Immature natural killer cell (primary cell): ENCODE measurements at regions not wholly inside any gene's neighbourhood (a gene's known extent, or its start where the extent isn't known, plus 50 kb on each side); places are given as distances from the start of the nearest gene placed in this dataset.

ENCODE experiments used
- DNase-seq, 3 donors: peaks; one replicate each; pipeline ENCODE4 v3.0.0; 2022; ENCODE audit warnings: mixed read lengths in 1 of 3
- H3K27ac Mint-ChIP-seq, 6 donors: one replicate each; pipeline ENCODE4 v1.8.0; 2020; ENCODE audit warnings: mixed read lengths in 6 of 6, mild to moderate bottlenecking in 5 of 6, inconsistent platforms in 4 of 6, moderate library complexity in 3 of 6
- H3K27me3 Mint-ChIP-seq, 3 donors: one replicate each; pipeline ENCODE4 v1.8.0; 2020 to 2021; ENCODE audit warnings: low read depth in 3 of 3, mild to moderate bottlenecking in 3 of 3, mixed read lengths in 3 of 3, moderate library complexity in 3 of 3, inconsistent platforms in 1 of 3
- H3K36me3 Mint-ChIP-seq, 3 donors: one replicate each; pipeline ENCODE4 v1.8.0; 2020; ENCODE audit warnings: mixed read lengths in 3 of 3, inconsistent platforms in 2 of 3, mild to moderate bottlenecking in 2 of 3
- H3K4me1 Mint-ChIP-seq, 2 donors: one replicate each; pipeline ENCODE4 v1.8.0; 2020; ENCODE audit warnings: inconsistent platforms in 2 of 2, mild to moderate bottlenecking in 2 of 2, mixed read lengths in 2 of 2, moderate library complexity in 1 of 2
- H3K4me3 Mint-ChIP-seq, 5 donors: one replicate each; pipeline ENCODE4 v1.8.0; 2020; ENCODE audit warnings: mild to moderate bottlenecking in 5 of 5, mixed read lengths in 5 of 5, inconsistent platforms in 3 of 5, moderate library complexity in 3 of 5
- H3K9me3 Mint-ChIP-seq, 6 donors: one replicate each; pipeline ENCODE4 v1.8.0; 2020; ENCODE audit warnings: mild to moderate bottlenecking in 6 of 6, mixed read lengths in 6 of 6, inconsistent platforms in 4 of 6, moderate library complexity in 3 of 6

GRCh38 chr13:65026505-65026904 lies 2203.6 kb downstream of the PCDH9 start:
- H3K9me3 Mint-ChIP-seq: peaks cover 6 to 31% (median 15%) of the 10 kb centered on the region in 6 donors
- H3K36me3 Mint-ChIP-seq: no peaks in the 10 kb centered on the region
- no peaks in the 10 kb centered on the region for H3K4me1 Mint-ChIP-seq
- H3K27me3 Mint-ChIP-seq: no peaks in the 10 kb centered on the region
- no peak overlapping the region for H3K27ac Mint-ChIP-seq
- H3K4me3 Mint-ChIP-seq: no peak overlapping the region
- no peak for DNase-seq

- H3K36me3 Mint-ChIP-seq: no peaks in the 10 kb centered on the region
- H3K27me3 Mint-ChIP-seq: peaks cover 0 to 2% (median 0%) of the 10 kb centered on the region in 3 donors
- DNase-seq: no peak
- H3K9me3 Mint-ChIP-seq: peaks cover 0 to 26% (median 5%) of the 10 kb centered on the region in 6 donors
- H3K4me1 Mint-ChIP-seq: no peaks in the 10 kb centered on the region
- H3K27ac Mint-ChIP-seq: no peak overlapping the region
- H3K4me3 Mint-ChIP-seq: no peak overlapping the region
Measured at GRCh38 chr13:65011378-65011777, 2218.8 kb downstream of the PCDH9 start.

GRCh38 chr13:64997438-64997837 lies 2232.7 kb downstream of the PCDH9 start:
- Mint-ChIP-seq H3K9me3 (peaks cover 0 to 28% (median 6%) of the 10 kb centered on the region in 6 donors), H3K36me3 (peaks cover 0 to 4% (median 0%) of the 10 kb centered on the region in 3 donors), H3K4me1 (no peaks in the 10 kb centered on the region), H3K27ac (no peak overlapping the region), H3K4me3 (no peak overlapping the region), H3K27me3 (peaks cover 0 to 2% (median 0%) of the 10 kb centered on the region in 3 donors)
- DNase-seq: no peak

- no peak for DNase-seq
- H3K4me3 Mint-ChIP-seq: no peak overlapping the region
- peaks cover 0 to 4% (median 0%) of the 10 kb centered on the region in 3 donors for H3K36me3 Mint-ChIP-seq
- no peaks in the 10 kb centered on the region for H3K27me3 Mint-ChIP-seq
- no peak overlapping the region for H3K27ac Mint-ChIP-seq
- H3K4me1 Mint-ChIP-seq: no peaks in the 10 kb centered on the region
- peaks cover 0 to 32% (median 10%) of the 10 kb centered on the region in 6 donors for H3K9me3 Mint-ChIP-seq
Measured at GRCh38 chr13:64993514-64994164, 2236.5 kb downstream of the PCDH9 start.

GRCh38 chr13:64992314-64992713 lies 2237.8 kb downstream of the PCDH9 start:
- DNase-seq: no peak
- Mint-ChIP-seq H3K27me3 (no peaks in the 10 kb centered on the region), H3K27ac (no peak overlapping the region), H3K4me3 (no peak overlapping the region), H3K9me3 (peaks cover 0 to 32% (median 10%) of the 10 kb centered on the region in 6 donors), H3K36me3 (peaks cover 0 to 4% (median 0%) of the 10 kb centered on the region in 3 donors), H3K4me1 (no peaks in the 10 kb centered on the region)

GRCh38 chr13:64985075-64985474 lies 2245.1 kb downstream of the PCDH9 start:
- H3K27ac Mint-ChIP-seq: no peak overlapping the region
- no peak for DNase-seq
- H3K9me3 Mint-ChIP-seq: peaks cover 0 to 42% (median 24%) of the 10 kb centered on the region in 6 donors
- no peaks in the 10 kb centered on the region for H3K4me1 Mint-ChIP-seq
- H3K4me3 Mint-ChIP-seq: no peak overlapping the region
- peaks cover 0 to 4% (median 0%) of the 10 kb centered on the region in 3 donors for H3K36me3 Mint-ChIP-seq
- H3K27me3 Mint-ChIP-seq: peaks cover 0 to 2% (median 0%) of the 10 kb centered on the region in 3 donors

GRCh38 chr13:64962404-64962803 lies 2267.7 kb downstream of the PCDH9 start:
- Mint-ChIP-seq H3K27me3 (peaks cover 0 to 4% (median 2%) of the 10 kb centered on the region in 3 donors), H3K4me3 (no peak overlapping the region), H3K27ac (no peak overlapping the region), H3K4me1 (no peaks in the 10 kb centered on the region), H3K36me3 (no peaks in the 10 kb centered on the region), H3K9me3 (peaks cover 9 to 56% (median 27%) of the 10 kb centered on the region in 6 donors)
- no peak for DNase-seq

GRCh38 chr13:64959276-64959675 lies 2270.9 kb downstream of the PCDH9 start:
- no peaks in the 10 kb centered on the region for H3K4me1 Mint-ChIP-seq
- H3K9me3 Mint-ChIP-seq: peaks cover 7 to 42% (median 25%) of the 10 kb centered on the region in 6 donors
- H3K27me3 Mint-ChIP-seq: peaks cover 0 to 4% (median 2%) of the 10 kb centered on the region in 3 donors
- no peaks in the 10 kb centered on the region for H3K36me3 Mint-ChIP-seq
- DNase-seq: no peak
- no peak overlapping the region for H3K4me3 Mint-ChIP-seq
- H3K27ac Mint-ChIP-seq: no peak overlapping the region

GRCh38 chr13:64958106-64958505 lies 2272.0 kb downstream of the PCDH9 start:
- H3K27ac Mint-ChIP-seq: no peak overlapping the region
- no peaks in the 10 kb centered on the region for H3K36me3 Mint-ChIP-seq

GRCh38 chr13:64938660-64939059 lies 2291.5 kb downstream of the PCDH9 start:
- H3K27ac Mint-ChIP-seq: no peak overlapping the region
- no peak for DNase-seq
- H3K27me3 Mint-ChIP-seq: peaks cover 0 to 2% (median 1%) of the 10 kb centered on the region in 3 donors
- H3K4me1 Mint-ChIP-seq: no peaks in the 10 kb centered on the region
- peaks cover 1 to 15% (median 4%) of the 10 kb centered on the region in 6 donors for H3K9me3 Mint-ChIP-seq
- H3K4me3 Mint-ChIP-seq: no peak overlapping the region
- H3K36me3 Mint-ChIP-seq: no peaks in the 10 kb centered on the region

More at GRCh38 chr13:64958106-64958505, 2272.0 kb downstream of the PCDH9 start:
- no peaks in the 10 kb centered on the region for H3K4me1 Mint-ChIP-seq
- no peak overlapping the region for H3K4me3 Mint-ChIP-seq
- peaks cover 0 to 4% (median 2%) of the 10 kb centered on the region in 3 donors for H3K27me3 Mint-ChIP-seq
- DNase-seq: no peak
- peaks cover 7 to 34% (median 23%) of the 10 kb centered on the region in 6 donors for H3K9me3 Mint-ChIP-seq

GRCh38 chr13:64937302-64937701 lies 2292.8 kb downstream of the PCDH9 start:
- Mint-ChIP-seq H3K9me3 (peaks cover 0 to 15% (median 3%) of the 10 kb centered on the region in 6 donors), H3K27ac (no peak overlapping the region), H3K4me1 (no peaks in the 10 kb centered on the region), H3K4me3 (no peak overlapping the region), H3K27me3 (peaks cover 0 to 2% (median 0%) of the 10 kb centered on the region in 3 donors), H3K36me3 (no peaks in the 10 kb centered on the region)
- DNase-seq: no peak

- Mint-ChIP-seq H3K27ac (no peak overlapping the region), H3K4me1 (no peaks in the 10 kb centered on the region), H3K36me3 (no peaks in the 10 kb centered on the region), H3K9me3 (peaks cover 0 to 15% (median 3%) of the 10 kb centered on the region in 6 donors), H3K27me3 (peaks cover 0 to 1% (median 0%) of the 10 kb centered on the region in 3 donors), H3K4me3 (no peak overlapping the region)
- no peak for DNase-seq
Measured at GRCh38 chr13:64936879-64937278, 2293.3 kb downstream of the PCDH9 start.

- Mint-ChIP-seq H3K4me1 (no peaks in the 10 kb centered on the region), H3K27ac (no peak overlapping the region), H3K4me3 (no peak overlapping the region), H3K27me3 (no peaks in the 10 kb centered on the region), H3K36me3 (no peaks in the 10 kb centered on the region), H3K9me3 (peaks cover 0 to 11% (median 3%) of the 10 kb centered on the region in 6 donors)
- DNase-seq: no peak
Measured at GRCh38 chr13:64935441-64935840, 2294.7 kb downstream of the PCDH9 start.

GRCh38 chr13:64934569-64935362 lies 2295.4 kb downstream of the PCDH9 start:
- no peaks in the 10 kb centered on the region for H3K4me1 Mint-ChIP-seq
- H3K4me3 Mint-ChIP-seq: no peak overlapping the region
- peaks cover 0 to 11% (median 3%) of the 10 kb centered on the region in 6 donors for H3K9me3 Mint-ChIP-seq
- no peaks in the 10 kb centered on the region for H3K27me3 Mint-ChIP-seq
- no peaks in the 10 kb centered on the region for H3K36me3 Mint-ChIP-seq
- H3K27ac Mint-ChIP-seq: no peak overlapping the region
- no peak for DNase-seq
